GM21447 (cell line): ENCODE measurements at regions not wholly inside any gene's neighbourhood (a gene's known extent, or its start where the extent isn't known, plus 50 kb on each side); places are given as distances from the start of the nearest gene placed in this dataset.

Experiments
- ATAC-seq: cut with Tn5 transposase; IDR thresholded peaks from one replicate; pipeline ENCODE4 v1.9.1; 2021; ENCODE audit not compliant: unreplicated experiment

DNA sequence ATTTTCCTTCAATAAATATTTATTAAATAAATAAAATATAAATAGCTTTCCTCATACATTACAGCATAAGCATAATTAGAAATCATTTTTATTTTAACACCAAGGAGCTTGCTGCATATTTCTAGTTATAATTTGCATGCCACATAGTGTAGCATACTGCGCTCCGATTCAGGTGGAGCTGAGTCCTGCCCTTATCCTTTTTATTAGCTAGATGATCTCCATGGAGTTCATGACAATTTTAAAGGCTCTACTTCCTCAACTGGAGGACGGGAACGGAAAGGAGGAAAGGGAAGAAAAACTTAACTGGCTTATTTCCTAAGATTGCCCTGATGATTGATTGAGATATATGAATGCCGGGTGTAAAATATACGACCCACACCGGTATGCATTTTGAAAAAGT is 385.2 kb downstream of the PLK2 start:
- no peak for ATAC-seq

DNA sequence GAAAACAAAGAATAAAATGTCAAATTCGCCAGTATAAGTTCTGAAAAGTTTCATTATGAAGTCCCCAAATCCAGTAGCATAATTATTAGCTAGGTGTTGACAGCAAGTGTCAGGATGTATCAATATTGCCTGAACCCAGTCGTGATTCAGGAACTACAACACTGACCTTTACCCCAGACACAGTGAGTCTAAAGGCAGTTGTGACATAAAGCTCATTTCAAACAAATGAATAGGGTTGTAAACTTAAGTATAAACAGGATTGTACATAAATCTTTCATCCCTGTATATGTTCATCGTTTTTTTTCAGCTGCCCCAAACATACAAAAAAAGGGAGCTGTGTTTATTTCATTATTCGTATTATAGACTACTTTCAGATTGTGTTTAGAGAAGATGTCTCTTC is 385.7 kb downstream of the PLK2 start:
- ATAC-seq, result no peak

DNA sequence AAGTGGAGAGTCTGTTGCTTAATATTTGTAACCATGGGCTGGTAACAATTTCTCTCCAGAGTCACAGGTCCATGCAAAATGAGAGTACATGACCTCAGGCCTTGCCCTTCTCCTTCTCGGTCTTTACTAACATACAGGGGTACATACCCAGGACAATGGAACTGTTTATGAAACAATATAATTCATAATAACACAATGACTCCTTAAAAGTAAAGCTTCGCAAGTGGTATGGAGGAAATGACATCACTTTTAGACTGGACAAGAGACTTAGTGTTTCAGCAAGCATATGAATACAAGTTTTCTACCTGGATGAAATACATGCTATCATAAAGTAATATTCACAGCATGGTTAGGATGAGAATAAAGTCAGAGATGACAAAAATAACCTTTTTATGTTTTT is 386.6 kb downstream of the PLK2 start:
- no peak for ATAC-seq

DNA sequence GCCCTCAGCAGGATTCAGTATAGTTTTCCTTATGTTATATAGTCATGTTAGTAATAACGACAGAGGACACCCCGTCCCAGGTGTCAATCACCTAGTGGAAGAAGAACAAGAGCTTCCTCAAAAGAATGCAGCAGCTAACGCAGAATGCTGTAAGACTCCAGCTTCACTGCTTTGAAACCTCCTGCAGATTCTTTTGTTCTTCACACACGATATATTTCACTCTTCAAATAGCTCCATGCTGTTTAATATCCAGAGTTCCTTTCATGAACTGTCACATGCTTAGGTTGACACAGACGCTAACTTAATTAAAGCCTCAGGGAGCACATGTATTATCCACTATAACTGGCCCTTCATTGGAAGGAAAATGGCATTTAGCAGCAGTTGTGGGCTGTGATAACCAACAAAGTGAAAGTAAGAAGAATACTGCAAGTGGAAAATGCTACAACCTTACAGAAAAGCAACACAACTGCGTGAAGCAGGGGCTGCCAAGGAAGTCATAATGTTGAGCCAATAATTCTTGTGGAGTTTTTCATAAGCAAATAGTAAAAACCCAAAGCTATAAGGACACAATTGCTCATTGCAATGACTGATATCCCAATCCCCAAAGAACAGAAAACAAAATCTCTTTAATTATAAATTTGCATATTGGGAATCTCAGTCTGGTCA is 387.5 kb downstream of the PLK2 start:
- no peak for ATAC-seq

GRCh38 chr5:58071566-58071965 is 388.3 kb downstream of the PLK2 start:
- ATAC-seq, result no peak

DNA sequence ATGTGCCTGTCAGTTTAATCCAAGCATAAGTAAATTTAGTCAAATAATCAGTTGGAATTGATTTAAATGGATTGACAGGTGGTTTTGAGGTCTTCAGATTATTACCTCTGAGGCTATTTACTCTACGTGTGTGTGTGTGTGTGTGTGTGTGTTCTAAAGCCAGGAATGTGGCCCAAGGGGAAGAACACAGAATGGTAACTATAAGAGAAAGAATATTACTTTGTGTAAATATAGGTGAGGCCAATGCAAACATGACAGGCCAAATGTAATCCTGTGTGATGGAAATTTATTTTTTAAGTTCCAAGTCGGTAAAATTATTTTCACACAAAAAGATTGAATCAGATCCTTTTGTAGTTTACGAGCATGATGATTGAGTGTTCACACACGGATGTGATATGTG is 390.0 kb downstream of the PLK2 start:
- no peak for ATAC-seq

DNA sequence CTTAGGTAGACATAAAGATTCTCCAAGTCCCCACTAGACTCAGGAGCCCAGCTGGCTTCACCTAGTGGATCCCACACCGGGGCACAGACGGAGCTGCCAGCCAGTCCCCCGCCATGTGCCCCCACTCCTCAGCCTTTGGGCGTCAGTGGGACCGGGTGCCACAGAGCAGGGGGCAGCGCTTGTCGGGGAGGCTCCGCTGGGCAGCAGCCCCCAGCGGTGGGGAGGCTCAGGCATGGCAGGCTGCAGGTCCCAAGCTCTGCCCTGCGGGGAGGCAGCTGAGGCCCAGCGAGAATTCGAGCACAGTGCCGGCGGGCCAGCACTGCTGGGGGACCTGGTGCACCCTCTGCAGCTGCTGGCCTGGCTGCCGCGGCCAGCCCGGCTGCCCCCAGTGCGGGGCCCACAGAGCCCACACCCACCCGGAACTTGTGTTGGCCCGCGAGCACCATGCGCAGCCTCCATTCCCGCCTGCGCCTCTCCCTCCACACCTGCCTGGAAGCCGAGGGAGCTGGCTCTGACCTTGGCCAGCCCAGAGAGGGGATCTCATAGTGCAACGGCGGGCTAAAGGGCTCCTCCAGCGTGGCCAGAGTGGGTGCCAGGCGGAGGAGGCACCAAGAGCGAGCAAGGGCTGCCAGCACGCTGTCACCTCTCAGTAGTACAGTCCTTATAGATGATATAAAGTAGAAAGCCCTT is 390.7 kb downstream of the PLK2 start:
- ATAC-seq, result no peak

- peak; percentile 67 for ATAC-seq
Observed at GRCh38 chr5:58066557-58066956, 393.3 kb downstream of the PLK2 start.

GRCh38 chr5:58066076-58066475 is 393.8 kb downstream of the PLK2 start:
- no peak for ATAC-seq

DNA sequence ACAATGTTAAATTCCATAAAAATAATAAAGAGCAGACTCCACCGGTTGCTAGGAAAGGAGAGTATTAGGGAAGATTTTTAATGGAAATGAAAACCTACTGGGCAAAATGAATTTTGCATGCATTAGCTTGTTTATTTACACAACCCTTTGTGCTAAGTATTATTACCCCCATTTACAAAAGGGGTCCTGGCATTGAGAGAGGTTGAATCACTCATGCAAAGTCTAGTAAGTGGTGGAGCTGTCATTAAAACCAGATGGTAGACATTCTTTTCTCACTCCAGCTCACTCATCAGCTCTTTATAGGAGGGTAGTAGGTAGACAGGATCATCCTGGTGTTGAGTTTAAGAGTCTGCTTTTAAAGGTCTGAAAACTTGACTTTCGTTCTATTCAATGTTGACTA is 395.1 kb downstream of the PLK2 start:
- no peak for ATAC-seq

DNA sequence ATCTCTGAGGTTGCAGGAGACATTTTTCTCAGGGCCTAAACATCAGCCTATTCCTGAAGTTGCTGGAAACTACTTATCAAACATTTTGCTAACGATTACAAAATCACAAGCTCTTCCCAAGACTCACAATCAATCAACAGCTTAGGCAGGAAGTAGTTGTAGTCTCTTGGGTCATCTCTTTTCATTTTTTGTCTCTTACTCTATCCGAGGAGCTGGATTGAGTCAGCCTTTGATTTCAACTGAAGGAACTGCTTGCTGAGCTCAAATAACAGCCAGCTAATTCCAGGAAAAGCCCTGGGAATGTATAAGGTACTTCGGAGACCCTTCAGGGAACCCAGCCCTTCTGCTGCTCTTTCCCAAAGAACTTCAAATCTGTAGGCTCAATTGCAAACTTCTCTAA is 398.9 kb downstream of the PLK2 start:
- ATAC-seq, result no peak

- no peak for ATAC-seq
Observed at GRCh38 chr5:58057324-58057723, 402.6 kb downstream of the PLK2 start.

DNA sequence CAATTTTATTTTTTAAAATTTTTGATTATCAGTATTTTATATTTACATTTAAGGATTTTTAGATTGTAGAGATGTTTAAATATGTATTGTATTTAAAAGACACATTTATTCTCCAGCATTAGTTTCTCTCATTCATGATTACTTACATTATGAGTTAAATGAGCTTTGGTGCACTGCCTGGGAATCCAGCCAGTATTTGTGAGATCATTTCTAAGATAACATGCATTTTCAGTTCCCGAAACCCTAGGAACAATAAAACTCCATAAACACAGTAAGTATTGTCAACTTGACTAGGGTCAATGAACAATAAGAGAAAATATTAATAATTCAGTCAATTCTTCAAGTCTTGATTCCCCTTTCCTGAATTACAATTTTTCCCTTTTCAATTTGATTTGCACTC is 403.3 kb downstream of the PLK2 start:
- ATAC-seq, result no peak

- no peak for ATAC-seq
Observed at GRCh38 chr5:58054018-58054417, 405.9 kb downstream of the PLK2 start.

DNA sequence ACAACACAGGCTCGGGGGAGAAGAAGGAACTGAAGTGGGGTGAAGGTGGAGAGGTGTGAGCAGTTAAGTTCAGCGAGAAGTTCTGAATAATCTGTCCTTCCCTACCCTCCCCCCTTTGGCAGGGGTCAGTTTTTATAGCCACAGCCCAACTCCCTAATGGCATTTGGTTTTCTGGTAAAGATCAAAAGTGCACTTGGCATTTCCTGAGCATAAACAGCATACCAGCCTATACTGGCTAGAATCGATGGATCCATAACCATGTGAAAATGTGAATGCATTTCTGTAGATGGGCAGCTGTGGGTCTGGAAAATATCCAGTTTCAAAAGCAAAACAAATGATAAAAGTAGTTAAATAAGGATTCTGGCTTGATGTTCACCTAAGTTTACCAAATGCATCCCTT is 410.9 kb downstream of the PLK2 start:
- no peak for ATAC-seq

DNA sequence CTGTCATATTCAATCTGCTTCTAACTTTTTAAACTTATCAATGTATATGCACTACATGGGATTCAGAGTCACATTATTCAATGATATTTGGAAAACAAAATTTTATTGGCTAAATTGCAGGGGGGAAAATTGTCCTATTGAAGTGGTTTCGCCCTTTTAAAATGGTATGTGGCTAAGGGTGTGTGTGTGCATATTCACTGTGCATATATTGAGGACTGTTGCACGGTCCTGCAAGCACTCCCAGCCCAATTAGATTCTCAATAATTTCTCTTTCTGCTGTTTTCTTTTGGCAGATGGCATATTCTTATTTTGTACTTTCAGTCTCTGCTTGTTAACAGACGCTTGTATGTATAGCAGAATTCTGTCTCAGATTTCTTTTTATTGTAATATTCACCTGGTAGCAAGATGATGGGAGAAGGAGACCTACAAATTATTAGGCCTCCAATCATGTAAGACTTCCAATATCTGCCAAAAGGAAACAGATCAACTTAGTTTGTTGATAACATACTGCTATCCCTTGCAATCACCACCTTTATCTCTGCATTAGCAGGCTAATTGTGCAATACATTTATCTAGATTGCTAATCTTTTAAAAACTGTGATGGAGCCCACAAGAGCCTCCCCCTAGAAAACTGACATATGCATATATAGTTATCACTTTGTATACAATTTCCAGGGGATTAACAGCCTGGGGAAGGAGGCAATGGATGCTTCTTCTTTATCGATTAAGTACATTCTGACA is 411.5 kb downstream of the PLK2 start:
- no peak for ATAC-seq

DNA sequence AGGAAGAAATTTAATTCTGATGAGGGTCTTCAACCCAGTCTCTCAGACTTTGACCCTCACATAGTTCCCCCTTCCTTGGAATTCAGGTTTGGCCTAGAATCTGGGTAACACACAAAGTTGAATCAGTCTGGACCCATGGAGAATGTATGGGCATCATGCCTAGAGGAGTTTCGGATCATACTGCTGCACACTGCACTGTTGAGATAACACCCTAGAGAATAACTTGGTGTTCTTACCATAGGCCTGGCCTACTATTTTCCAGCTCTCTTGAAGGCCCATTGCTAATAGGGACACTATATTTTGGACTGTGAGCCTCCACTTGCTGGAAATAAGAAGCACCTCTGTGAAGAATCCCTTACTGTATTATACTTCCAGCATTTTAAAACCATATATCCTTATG is 413.5 kb downstream of the PLK2 start:
- ATAC-seq, result no peak

DNA sequence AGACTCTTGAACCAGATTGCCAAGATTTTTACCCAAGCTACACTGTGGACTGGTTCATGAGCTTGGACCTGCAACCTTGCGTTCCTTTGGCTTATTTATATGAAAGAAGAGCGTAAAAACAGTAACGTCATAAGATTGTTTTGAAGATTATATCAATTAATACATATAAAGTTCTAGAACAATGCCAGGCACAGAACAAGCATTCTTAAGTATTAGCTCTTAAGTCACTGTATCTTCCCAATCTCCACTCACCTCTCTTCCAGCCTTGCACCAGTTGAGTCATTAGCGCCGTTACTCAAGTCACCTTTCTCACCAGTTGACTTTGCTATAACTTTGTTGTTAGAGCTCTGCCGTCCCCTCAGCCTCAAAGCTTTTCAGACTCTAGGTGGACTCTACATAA is 415.7 kb downstream of the PLK2 start:
- ATAC-seq, result no peak

GRCh38 chr5:58043032-58043945 is 416.6 kb downstream of the PLK2 start:
- ATAC-seq, result no peak

- no peak for ATAC-seq
Observed at GRCh38 chr5:58041884-58042283, 418.0 kb downstream of the PLK2 start.

DNA sequence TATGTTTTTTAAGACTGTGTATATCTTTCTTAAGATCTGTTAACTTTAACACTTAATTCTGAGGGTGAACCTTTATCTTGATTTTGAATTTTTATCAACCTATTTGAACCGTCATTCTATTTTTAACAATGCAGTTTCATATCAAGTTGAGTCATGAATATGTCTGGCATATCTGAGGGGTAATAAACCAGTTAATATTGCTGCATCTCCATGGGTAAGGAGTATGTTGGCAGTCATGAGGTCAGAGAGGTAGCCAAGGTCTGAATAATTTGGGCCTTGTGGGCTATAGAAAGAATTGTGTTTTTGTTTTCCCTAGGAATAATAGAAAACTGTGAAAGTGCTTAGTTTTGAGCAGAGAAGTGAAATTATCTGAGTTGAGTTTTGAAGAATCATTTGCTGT is 419.0 kb downstream of the PLK2 start:
- no peak for ATAC-seq
